ENCODE measurements at regions not wholly inside any gene's neighbourhood (a gene's known extent, or its start where the extent isn't known, plus 50 kb on each side); places are given as distances from the start of the nearest gene placed in this dataset.

GRCh38 chr4:91681544-91681943, 622.2 kb upstream of the GRID2 start:
- TF ChIP-seq CTCF (conservative IDR thresholded peaks at IDR 0.05) (no peak), EZH2 (IDR thresholded peaks at IDR 0.05; ENCODE audit: low read depth) (no peak)

Measured in PC-9 (cell line).